Right kidney (tissue), 1 donor: ENCODE measurements at regions not wholly inside any gene's neighbourhood (a gene's known extent, or its start where the extent isn't known, plus 50 kb on each side); places are given as distances from the start of the nearest gene placed in this dataset.
"Not testable (repeated sequence)": the region's sequence is repeated elsewhere in the genome, so short reads cannot be mapped to it uniquely, and the experiment has no call there.

Experiments
- DNase-seq: peaks from one replicate; pipeline ENCODE4 v3.0.0-alpha.2; 2016

DNA sequence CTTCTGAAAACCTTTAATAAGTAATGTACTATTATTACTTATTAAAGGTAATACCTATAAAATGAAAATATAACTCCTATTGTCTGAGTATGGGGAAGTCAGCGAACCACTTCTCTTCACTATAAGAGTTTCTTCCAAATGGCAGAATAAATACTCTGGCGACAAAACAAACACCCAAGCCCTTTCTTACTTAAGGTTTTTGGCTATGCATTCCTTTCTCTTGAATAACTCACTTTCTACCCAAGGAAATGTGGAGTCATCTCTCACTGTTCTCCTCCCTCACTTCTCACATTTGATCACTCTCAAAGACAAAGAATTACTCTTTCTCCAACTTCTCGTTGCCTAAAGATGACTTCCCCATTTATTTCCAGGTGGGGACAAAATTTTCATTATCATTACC, 816.8 kb upstream of the CRIM1 start:
- DNase-seq: no peak

DNA sequence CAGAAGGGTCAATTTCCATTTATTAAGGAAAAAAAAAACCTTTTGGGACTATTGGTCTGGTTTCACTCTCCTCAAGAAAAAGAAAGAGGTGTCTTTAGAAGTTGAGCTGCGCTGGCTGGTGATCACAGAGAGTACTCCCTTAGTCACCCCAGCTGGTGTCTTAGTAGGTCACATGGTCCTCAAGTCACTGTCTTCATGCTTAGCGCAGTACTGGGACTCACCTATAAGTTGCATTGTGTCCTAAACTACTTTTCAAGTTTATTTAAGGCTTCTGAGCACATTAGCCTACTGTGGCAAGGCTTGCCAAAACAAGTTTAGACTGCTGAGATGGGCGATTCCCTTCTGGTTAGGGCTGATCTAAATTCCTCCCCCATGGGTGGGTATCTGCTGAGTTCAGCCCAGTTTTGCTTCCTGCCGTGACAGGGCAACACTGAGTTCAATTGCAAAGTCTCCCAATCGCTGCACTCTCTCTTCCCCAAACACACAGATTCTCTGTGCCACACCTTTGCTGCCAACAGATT, 824.9 kb upstream of the CRIM1 start:
- DNase-seq: no peak

DNA sequence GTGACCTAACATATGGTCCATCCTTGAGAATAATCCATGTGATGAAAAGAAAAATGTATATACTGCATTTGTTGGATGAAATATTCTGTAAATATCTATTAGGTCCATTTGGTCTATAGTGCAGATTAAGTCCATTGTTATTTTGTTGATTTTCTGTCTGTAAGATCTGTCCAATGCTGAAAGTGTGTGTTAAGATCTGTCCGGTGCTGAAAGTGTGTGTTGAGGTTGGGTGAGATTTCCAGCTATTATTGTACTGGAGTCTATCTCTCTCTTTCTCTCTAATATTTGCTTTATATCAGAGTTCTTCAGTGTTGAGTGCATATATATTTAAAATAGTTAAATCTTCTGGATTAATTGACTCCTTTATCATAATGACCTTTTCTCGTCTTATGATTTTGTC, 828.8 kb upstream of the CRIM1 start:
- no peak for DNase-seq

DNA sequence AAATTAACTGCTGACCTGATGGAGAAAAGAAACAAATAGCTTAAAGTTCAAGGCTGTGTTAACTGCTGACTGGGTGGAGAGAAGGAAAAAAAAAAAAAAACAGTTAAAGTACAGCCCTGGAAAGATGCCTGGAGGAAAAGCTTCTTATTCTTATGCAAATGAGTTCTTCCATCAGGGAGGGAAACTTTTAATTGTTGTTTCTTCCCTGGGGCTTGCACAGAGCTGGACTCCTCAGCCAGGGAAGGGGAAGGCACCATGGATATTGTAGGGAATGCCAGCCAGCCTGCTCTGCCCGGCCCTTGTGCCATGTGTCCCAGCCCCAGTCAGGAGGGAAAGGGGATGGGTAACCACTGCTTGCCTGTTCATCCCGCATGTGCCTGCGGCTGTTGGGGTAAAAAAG, 833.1 kb upstream of the CRIM1 start:
- DNase-seq: no peak

DNA sequence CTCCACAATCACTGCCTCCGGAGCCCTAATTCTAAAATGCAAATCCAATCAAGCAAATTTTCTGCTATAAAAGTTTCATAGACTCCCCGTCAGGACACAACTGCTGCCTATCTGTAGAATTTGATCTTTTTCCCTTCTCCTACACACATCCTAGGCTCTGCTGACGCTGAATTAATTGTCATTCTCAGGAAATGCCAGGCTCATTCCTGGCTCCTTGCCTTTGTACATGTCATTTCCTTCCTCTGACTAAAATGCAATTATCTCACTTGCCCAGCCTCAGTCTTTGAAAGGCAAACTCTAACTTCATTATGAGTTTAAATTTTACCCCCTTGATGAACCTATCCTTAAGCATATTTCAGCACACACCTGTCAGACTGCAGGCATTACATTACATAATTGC, 844.9 kb upstream of the CRIM1 start:
- no peak for DNase-seq

DNA sequence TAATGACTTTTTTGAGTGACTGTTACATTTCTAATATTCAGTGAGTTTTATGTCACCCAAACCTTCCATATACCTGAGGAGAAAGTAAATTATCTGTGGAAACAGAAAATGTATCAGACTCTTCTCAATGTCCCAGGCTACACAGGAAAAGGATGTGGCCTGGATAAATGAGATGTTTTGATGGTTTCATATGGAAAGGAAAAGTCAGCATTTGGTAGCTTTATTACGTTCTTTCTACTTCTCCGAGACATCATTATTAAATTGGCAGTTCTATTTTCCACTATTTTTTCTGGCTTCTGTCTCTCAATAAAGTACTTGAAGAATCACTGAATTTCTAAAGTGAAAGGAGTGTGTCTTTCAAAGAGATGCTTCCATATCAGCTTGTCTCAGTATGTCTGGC, 847.0 kb upstream of the CRIM1 start:
- no peak for DNase-seq

DNA sequence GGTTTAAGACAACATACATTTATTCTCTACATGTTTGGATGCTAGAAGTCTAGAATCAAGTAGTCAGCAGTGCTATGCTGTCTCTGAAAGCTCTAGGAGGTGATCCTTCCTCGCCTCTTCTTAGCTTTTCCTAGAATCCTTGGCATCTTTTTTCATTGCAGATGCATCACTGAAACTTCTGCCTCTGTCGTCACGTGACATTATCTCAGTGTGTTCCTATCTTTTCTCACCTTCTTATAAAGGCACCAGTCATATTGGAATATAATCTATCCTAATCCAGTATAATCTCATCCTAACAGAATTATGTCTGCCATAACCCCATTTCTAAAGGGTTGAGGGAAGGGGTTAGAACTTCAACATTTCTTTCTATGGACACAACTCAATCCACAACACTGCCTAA, 851.2 kb upstream of the CRIM1 start:
- no peak for DNase-seq

DNA sequence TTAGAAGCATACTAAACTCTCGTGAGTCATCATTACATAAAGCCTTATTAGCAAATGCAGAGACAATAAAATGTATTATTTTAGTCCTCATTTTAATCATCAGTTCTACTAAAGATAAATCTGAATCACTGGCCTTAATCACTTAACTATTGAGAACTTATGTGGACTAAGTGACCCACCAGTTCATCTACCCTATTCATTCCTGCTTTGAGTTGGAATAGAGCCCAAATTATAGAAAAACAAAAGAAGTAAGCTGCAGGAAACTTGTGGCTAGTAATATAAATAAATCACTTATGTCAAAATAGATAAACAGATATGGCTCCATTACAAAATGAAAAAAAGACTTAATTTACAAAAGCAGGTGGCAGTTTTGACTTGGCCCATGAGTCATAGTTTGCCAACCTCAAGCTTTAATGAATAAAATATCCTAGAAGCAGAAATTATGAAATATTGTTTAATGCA, 851.8 kb upstream of the CRIM1 start:
- DNase-seq: no peak

DNA sequence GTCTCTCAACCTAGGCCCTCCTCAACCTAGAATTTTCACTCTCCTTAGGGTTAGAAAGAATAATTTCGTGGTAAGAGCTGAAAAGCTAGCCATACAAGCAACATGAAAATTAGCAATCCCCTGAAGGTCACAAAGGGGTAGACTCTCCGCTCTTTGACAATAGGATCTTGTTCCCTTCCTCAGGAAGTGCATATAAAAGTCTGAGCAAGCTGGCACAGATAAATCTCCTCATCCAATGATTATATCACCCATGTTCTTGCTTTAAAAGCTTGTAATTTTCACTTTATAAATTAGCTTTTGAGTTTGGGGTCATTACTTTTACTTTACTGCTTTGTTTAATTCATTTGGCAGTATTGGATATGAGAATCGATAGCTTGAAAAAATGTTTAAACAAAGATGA, 852.3 kb upstream of the CRIM1 start:
- no peak for DNase-seq

DNA sequence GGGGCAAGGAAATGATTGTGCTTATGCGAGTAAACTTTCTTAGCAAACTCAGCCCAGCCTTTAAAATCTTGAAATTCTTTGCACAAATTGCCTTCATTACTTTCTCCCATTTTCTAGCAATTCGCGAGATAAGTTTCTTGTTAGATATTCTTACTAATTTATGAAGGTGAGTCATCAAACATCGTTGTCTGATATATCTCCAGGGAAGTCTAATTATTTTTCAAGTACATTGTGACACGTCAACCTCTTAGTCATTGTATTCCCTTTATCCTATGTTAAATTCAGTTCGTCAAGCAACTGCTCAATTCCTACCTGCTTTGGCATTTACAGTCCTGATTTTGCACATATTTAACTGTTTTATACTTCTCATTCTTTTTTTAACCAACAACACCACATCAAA, 854.5 kb upstream of the CRIM1 start:
- DNase-seq: no peak

DNA sequence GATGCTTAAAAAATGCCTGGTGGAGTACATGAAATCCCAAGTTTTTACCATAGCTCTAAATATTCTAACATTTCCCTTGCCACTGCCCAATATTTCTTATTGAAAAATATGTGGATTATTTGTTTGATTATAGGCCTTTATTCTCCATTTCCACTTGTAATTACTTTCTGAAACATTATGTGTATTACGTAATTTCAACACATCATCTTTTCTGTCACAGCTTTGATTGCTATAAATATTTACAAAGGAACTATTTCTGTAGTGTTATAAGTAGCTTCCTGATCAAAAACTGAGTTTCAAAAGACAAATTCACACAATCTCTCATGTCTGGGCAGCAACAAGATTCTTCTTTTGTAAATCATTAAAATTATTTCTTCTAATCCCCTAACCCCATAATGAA, 859.6 kb upstream of the CRIM1 start:
- DNase-seq: no peak

DNA sequence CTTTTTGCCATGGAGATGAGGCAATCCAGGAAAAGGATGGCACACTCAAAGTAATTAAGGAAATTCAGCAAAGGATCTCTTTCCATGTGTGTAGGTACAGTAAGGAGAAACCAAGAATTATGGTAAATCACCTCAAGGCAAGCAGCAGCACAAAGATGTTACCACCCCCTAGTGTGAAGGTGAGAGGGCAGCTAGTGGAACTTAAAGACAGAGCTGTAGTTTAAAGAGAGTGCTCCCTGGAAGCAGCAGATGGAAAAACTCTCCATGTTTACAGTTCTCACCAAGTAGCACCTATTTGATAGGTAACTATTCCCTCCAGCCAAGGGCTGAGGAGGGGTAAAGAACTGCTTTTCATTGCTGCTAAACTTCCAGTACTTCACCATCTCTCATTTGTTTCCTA, 860.4 kb upstream of the CRIM1 start:
- DNase-seq: no peak

DNA sequence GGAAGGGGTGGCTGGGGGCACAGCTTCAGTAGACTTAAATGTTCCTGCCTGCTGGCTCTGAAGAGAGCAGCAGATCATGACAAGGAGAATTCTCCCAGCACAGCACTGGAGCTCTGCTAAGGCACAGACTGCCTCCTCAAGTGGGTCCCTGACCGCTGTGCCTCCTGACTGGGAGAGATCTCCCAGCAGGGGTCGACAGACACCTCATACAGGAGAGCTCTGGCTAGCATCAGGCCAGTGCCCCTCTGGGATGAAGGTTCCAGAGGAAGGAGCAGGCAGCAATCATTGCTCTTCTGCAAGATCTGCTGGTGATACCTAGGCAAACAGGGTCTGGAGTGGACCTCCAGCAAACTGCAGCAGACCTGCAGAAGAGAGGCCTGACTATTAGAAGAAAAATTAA, 877.5 kb upstream of the CRIM1 start:
- DNase-seq: not testable (repeated sequence)

DNA sequence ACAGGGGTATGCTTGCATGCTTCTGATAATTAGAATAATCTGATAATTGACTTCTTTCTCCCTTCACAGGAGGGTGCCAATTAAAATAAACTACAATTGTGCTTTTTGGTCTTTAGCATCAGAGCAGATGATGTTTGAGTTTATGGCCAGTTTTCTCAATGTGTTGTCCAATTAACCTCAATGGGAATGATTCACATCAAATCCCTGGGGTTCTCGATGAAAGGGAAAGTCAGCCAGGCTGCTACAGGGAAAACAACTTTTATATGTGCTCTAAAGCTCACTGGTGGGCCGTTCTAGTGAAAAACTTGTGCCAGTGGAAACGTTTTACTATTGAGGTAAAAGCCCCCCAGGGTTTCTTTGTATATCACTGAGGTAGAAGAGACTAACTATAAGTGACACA, 887.3 kb upstream of the CRIM1 start:
- no peak for DNase-seq

DNA sequence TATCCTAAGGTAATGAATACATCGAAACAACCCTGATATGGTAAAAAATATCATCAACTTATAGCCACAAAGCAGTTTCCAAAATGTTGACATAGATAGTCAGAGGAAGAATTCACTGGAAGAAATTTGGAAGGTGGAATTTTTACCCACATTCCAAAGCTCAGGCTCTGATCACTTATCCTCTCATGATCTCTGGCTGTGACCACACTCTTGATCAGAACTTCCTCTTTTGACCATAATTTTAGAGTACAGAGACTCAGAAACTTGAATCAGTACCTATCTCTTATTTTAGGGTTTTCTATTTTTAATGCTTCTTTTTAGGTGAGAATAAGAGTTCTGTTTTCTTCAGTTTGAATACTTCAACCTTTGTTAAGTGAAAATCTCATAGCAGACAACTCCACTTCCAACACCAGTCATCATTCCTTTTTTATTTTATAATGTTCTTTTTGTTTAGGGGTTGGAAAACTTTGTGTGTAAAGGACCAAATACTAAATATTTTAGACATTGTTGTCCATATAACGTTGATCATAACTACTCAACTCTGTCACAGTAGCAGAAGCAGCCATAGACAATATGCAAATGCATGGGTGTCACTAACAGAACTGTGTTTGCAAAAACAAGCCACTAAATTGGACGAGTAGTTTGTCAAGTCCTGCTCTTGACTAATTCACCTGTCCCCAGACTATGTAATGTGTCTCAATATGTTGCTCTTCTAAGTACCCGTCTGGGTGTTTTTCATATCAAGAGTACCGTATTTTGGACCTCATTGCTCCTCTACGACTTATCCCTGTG, 891.6 kb upstream of the CRIM1 start:
- no peak for DNase-seq

DNA sequence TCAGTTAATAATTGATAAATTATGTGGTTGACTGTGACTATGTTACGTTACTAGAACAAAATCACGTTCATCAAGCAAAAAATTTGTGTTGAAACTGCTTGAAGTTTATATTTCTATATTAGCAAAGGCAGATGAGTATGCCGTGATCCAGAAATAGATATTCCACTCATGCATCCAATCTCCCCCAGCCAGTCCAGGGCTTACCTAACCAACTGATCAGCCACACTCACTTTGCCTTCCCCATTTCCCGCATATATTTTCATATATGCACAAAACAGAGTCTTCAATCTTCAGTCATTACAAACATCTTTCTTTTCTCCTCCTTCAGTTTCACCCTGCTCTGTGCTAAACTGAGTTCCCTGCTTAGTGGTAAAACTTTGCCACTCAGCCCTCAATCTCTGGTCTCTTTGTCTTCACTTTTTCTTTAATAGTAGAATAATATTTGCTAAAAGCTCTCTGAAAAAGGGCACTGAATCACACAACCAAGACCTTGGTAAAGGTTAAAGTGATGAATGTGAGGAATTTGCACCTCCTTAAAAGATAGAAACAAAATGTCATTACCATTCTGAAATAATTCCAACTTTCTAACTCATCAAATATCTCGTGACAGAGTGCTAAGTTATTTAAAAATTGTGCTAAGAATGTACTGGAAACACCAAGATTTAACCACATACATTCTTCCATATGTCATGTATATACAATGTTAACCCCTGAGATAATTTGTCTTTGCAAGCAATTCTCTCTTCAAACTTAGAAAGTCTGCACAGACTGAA, 893.2 kb upstream of the CRIM1 start:
- DNase-seq: no peak

DNA sequence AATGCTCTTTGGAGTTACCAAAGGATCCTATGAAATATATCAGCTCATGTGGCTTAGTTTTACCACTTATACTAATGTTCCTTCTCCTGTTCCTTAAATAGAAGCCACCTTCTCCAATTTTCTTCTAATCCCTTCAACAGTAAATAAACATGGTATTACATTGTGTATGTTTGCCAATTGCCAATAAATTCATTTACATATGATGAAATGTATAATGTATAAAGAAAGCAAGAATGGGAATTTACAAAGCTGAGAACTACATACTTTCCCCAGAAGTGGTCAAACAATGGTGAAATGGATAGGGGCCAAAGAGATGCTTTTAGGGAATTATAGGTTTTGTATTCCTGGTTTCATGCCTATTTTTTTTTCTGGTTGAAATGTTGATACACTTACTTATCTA, 894.2 kb upstream of the CRIM1 start:
- DNase-seq: no peak

DNA sequence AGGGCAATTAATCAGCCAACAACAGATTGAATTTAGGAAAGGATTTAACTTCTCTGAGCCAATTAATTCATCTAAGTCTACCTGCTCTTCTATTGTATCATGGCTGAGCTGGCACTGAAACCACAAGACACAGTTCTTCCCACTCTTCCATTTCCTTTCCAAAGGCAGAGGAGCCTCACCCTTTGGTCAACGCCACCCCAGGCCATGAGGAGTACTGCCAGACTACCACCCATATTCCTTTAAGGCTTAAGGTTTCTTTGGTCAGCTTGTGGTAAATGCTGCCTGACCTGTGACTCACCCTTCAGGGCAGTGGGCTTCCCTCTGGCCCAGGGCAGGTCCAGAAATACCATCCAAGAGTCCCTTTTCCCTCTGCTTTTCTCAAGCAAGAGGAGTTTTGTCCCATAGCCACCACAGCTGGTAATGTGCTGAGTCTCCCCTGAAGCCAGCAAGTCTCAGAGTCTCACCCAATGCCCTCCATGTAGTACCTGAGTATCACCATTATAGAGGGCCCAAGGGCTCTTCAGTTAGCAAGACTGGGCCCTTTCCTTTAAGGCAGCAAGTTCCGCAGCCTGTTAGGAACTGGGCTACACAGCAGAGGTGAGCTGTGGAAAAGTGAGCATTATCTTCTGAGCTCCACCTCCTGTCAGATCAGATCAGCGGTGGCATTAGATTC, 900.5 kb upstream of the CRIM1 start:
- DNase-seq: no peak

DNA sequence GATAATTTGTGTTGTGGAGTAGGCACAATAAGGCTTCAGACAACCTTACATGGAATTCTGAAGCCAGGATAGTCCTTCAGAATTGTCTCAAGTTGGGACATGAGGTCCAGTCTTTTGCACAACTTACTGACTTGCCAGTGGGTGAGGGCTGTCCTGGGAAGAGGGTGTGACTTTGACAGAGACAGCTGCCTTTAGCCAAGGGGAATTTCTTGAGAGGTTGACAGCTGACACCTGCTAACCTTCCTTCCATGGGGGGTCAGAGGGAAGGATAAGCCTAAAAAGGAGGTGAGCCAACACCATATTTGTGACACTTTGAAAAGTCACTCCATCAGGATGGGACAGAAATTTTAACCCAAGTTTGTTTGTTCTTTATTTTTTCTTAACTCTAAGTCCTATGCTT, 907.8 kb upstream of the CRIM1 start:
- no peak for DNase-seq

DNA sequence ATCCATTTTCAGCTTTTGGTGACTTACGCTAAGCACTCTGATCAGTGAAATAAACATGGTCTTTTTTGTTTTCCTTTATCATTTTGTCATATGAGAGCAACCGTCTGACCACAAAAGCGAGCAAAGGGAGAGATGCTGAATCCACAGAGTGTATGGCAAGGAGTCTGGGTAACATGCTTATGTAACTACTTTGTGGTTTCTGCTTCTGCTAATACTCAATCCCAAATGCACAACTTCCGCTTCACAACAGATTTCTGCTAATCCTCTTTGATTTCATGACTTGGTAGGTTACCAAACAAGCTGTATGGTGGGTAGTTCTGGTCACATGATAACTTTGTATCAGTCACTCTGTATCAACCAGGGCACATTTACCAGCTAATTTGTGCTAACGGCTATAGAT, 908.4 kb upstream of the CRIM1 start:
- DNase-seq: no peak

DNA sequence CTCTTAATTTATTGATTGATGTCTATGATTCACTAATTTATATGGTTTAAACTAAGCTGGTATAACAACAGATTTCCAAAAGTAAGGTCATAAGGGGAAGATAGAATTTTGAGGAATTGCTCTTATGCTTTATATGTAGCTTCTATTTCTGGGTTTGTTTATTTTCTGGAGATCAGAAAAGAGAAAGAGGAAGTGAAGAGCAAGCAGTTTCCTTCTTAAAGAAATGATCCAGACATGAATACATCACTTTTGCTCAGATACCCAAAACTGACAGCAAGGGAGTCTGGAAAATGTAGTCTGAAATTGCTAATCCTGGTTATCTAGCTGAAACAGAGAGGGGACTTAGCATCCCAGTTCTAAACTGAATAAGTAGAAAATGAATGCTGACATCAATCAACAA, 912.5 kb upstream of the CRIM1 start:
- no peak for DNase-seq

DNA sequence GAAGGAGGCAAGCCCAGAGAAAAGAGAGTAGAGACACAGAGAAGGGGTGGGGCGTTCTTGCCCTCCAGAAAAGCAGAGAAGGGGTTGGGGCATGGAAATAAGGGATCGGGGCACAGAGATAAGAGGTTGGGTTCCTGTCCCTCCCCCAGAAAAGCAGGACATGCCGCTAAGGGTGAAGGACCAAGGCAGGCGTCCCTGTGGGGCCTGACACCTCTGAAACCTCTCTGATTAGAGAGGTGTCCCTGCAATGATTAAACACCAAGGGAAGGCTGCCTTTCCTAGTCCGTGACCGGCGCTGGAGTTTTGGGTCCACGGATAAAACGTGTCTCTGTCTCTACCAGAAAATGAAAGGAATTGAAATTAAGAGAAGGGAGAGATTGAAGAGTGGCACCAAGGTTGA, 914.0 kb upstream of the CRIM1 start:
- not testable (repeated sequence) for DNase-seq

DNA sequence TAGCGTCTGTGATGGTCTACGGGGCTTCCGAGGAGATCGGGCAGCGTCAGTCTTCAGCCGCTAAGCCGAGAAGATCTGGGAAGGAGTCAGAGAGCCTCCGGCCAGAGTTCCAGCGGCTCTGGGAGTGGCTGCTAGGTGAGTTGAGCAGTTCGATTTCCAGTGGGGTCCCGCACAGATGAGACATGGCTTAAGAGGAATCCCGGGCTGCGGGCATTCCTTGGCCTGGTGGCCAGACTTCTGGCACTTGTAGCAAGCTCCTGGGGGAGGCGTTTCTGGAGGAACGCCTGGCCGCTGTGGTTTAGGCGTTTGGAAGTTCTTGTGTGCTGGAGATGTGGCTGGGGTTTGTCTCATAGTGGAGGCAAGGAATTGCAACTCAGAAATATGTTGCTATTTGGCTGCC, 915.3 kb upstream of the CRIM1 start:
- DNase-seq: not testable (repeated sequence)
